ENCODE measurements at regions not wholly inside any gene's neighbourhood (a gene's known extent, or its start where the extent isn't known, plus 50 kb on each side); places are given as distances from the start of the nearest gene placed in this dataset.

- TF ChIP-seq CREB1 (IDR thresholded peaks at IDR 0.05; ENCODE audit: low read depth) (no peak), EGR1 (IDR thresholded peaks at IDR 0.05) (no peak), NFIC (IDR thresholded peaks at IDR 0.05) (no peak), TCF12 (IDR thresholded peaks at IDR 0.05; ENCODE audit: low read depth) (no peak), TAF1 (IDR thresholded peaks at IDR 0.05; ENCODE audit: low read depth) (no peak), TEAD4 (IDR thresholded peaks at IDR 0.05) (no peak), FOXM1 (IDR thresholded peaks at IDR 0.05; ENCODE audit: borderline replicate concordance, low read depth) (no peak), RAD21 (IDR thresholded peaks at IDR 0.05; ENCODE audit: low read depth) (peak; percentile 61), YY1 (IDR thresholded peaks at IDR 0.05; ENCODE audit: low read depth) (no peak), USF1 (IDR thresholded peaks at IDR 0.05) (no peak), EP300 (IDR thresholded peaks at IDR 0.05; ENCODE audit: borderline replicate concordance) (no peak), REST (IDR thresholded peaks at IDR 0.05; ENCODE audit: low read depth) (no peak), CEBPB (IDR thresholded peaks at IDR 0.05) (no peak)
- TF ChIP-seq, protein P1, sequence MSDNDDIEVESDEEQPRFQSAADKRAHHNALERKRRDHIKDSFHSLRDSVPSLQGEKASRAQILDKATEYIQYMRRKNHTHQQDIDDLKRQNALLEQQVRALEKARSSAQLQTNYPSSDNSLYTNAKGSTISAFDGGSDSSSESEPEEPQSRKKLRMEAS (IDR thresholded peaks at IDR 0.05): no peak
Measured at GRCh38 chr6:9250852-9251251, 815.5 kb upstream of the SLC35B3 start.

All from Ishikawa (cell line).